Endothelial cell of umbilical vein (primary cell): ENCODE measurements at regions not wholly inside any gene's neighbourhood (a gene's known extent, or its start where the extent isn't known, plus 50 kb on each side); places are given as distances from the start of the nearest gene placed in this dataset.

Experiments
- BruUV-seq: library from RNA; stranded (reverse); fragments of 400-500 nt; replicated peaks from 2 replicates; lab custom pipeline; 2021; lab: Mats Ljungman, UMichigan
- CTCF ChIA-PET: fragments of 300-600, 350-600 bp; sonication (Branson Sonifier 250); formaldehyde crosslinking; loops from one replicate; lab custom pipeline; 2021; ENCODE audit warnings: antibody characterized with exemption, inconsistent platforms; lab: Charles Lee
- POLR2A ChIA-PET: fragments of 300-600, 350-600 bp; sonication (Branson Sonifier 250); formaldehyde crosslinking; loops from one replicate; lab custom pipeline; 2021; ENCODE audit warnings: antibody characterized with exemption, inconsistent platforms; lab: Charles Lee
- DNase-seq: peaks from one replicate; pipeline ENCODE4 v3.0.0-alpha.2; 2011; ENCODE audit warnings: low read depth, low spot score
- FAIRE-seq: peaks from 2 replicates; lab custom pipeline; 2011; peaks lifted over from hg19 to GRCh38; lab: Jason Lieb, UNC
- H2AFZ ChIP-seq: 2 replicates; pipeline ENCODE4 v1.6.0; 2012; ENCODE audit warnings: low read depth, low read length, control low read depth, inconsistent platforms
- H3K27ac ChIP-seq: 2 replicates; pipeline ENCODE4 v1.5.1; 2011; ENCODE audit warnings: low read depth, mild to moderate bottlenecking, control low read depth, low read length, moderate library complexity; ENCODE audit not compliant: insufficient read depth
- H3K27me3 ChIP-seq, 2 experiments: 2 replicates each; pipeline versions ENCODE4 v1.6.0 to v1.6.1; 2011; ENCODE audit warnings: low read length in 2 of 2, mixed read lengths in 1 of 2; ENCODE audit not compliant: control insufficient read depth in 2 of 2, insufficient read depth in 2 of 2
- H3K36me3 ChIP-seq, 2 experiments: 2 replicates in 1 of 2; 3 replicates in 1 of 2; pipeline ENCODE4 v1.5.1; 2011; ENCODE audit warnings: low read length in 2 of 2, mild to moderate bottlenecking in 1 of 2, moderate library complexity in 1 of 2; ENCODE audit not compliant: control insufficient read depth in 2 of 2, insufficient read depth in 2 of 2; ENCODE audit errors: extremely low read depth in 1 of 2
- H3K4me1 ChIP-seq: 3 replicates; pipeline ENCODE4 v1.5.1; 2011; ENCODE audit warnings: mild to moderate bottlenecking, low read length; ENCODE audit not compliant: control insufficient read depth, insufficient read depth; ENCODE audit errors: extremely low read depth
- H3K4me2 ChIP-seq: 2 replicates; pipeline ENCODE4 v1.6.1; 2011; ENCODE audit warnings: low read length, control low read depth, mixed read lengths; ENCODE audit not compliant: insufficient read depth
- H3K4me3 ChIP-seq, 3 experiments: fragments of 200-600 bp in 1 of 3; sonication (generic), shearing (Covaris generic) in 1 of 3; replicated peaks in 1 of 3; 2 replicates each; pipeline ENCODE4 v1.5.1; 2011 to 2016; ENCODE audit warnings: control low read depth in 3 of 3, low read length in 3 of 3, mild to moderate bottlenecking in 2 of 3, inconsistent platforms in 1 of 3, low read depth in 1 of 3, moderate library complexity in 1 of 3; ENCODE audit not compliant: insufficient read depth in 1 of 3
- H3K79me2 ChIP-seq: 2 replicates; pipeline ENCODE4 v1.6.0; 2012; ENCODE audit warnings: low read length, inconsistent platforms; ENCODE audit not compliant: control insufficient read depth, insufficient read depth
- H3K9ac ChIP-seq: replicated peaks from 2 replicates; pipeline ENCODE3; 2011; ENCODE audit warnings: low read length, control low read depth; ENCODE audit not compliant: insufficient read depth; ENCODE audit errors: extremely low read depth
- H3K9me1 ChIP-seq: replicated peaks from 3 replicates; pipeline ENCODE4 v1.6.0; 2011; ENCODE audit warnings: mild to moderate bottlenecking, low read length; ENCODE audit not compliant: control insufficient read depth, insufficient read depth; ENCODE audit errors: extremely low read depth
- H3K9me3 ChIP-seq: replicated peaks from 2 replicates; pipeline ENCODE4 v1.5.1; 2012; ENCODE audit warnings: low read length, inconsistent platforms; ENCODE audit not compliant: control insufficient read depth, insufficient read depth
- H4K20me1 ChIP-seq: replicated peaks from 2 replicates; pipeline ENCODE3; 2011; ENCODE audit warnings: mild to moderate bottlenecking, low read length; ENCODE audit not compliant: control insufficient read depth, insufficient read depth; ENCODE audit errors: extremely low read depth
- EZH2 ChIP-seq: IDR thresholded peaks from 2 replicates; pipeline ENCODE4 v1.6.1; 2012; ENCODE audit warnings: borderline replicate concordance, low read depth, mild to moderate bottlenecking, moderate library complexity, low read length, inconsistent platforms; ENCODE audit not compliant: severe bottlenecking
- FOS ChIP-seq: IDR thresholded peaks from 2 replicates; pipeline ENCODE4 v1.6.1; 2011; ENCODE audit warnings: mild to moderate bottlenecking, low read length, moderate library complexity, borderline replicate concordance; ENCODE audit not compliant: insufficient read depth
- GATA2 ChIP-seq: IDR thresholded peaks from 2 replicates; pipeline ENCODE4 v1.7.0; 2011; ENCODE audit warnings: low read depth, mild to moderate bottlenecking, moderate library complexity, mixed read lengths, low read length; ENCODE audit not compliant: insufficient read length, insufficient read depth
- JUN ChIP-seq: IDR thresholded peaks from 2 replicates; pipeline ENCODE4 v1.6.1; 2011; ENCODE audit warnings: borderline replicate concordance, low read depth; ENCODE audit not compliant: insufficient read length, insufficient read depth
- MYC ChIP-seq: IDR thresholded peaks from one replicate; pipeline ENCODE4 v1.6.1; 2011; ENCODE audit warnings: mild to moderate bottlenecking, low read depth, low read length
- POLR2A ChIP-seq: IDR thresholded peaks from 2 replicates; pipeline ENCODE4 v1.6.1; 2012; ENCODE audit warnings: low read depth, mild to moderate bottlenecking, control low read depth, low read length
- POLR2AphosphoS5 ChIP-seq: IDR thresholded peaks from 2 replicates; pipeline ENCODE4 v1.6.1; 2012; ENCODE audit warnings: low read depth, mild to moderate bottlenecking, control low read depth, low read length, moderate library complexity; ENCODE audit not compliant: insufficient read depth
- dilution Hi-C: fragments of 300-500 bp; cut with MboI; formaldehyde crosslinking; loops from one replicate; pipeline ENCODE4 v1.15.0; 2019; ENCODE audit warnings: low sequenced_read_pairs; ENCODE audit not compliant: extremely low pct_ligation_motif_present
- intact Hi-C: fragments of 100-400 bp; cut with micrococcal nuclease; formaldehyde crosslinking; loops from one replicate; pipeline ENCODE4 v1.10.0; 2022
- TF ChIP-seq, protein P1 (sequence below): IDR thresholded peaks from 2 replicates; pipeline ENCODE4 v1.6.1; 2011; ENCODE audit not compliant: insufficient read depth, insufficient read length
- TF ChIP-seq, protein P2 (sequence below), 2 donors: IDR thresholded peaks; 1 replicate in 1 of 2; 2 replicates in 1 of 2; pipeline ENCODE4 v1.5.1; 2011; ENCODE audit warnings: low read length in 2 of 2, mild to moderate bottlenecking in 2 of 2, moderate library complexity in 2 of 2, control low read depth in 1 of 2, inconsistent platforms in 1 of 2, low read depth in 1 of 2; ENCODE audit not compliant: insufficient read depth in 1 of 2; ENCODE audit errors: extremely low read depth in 1 of 2

DNA sequence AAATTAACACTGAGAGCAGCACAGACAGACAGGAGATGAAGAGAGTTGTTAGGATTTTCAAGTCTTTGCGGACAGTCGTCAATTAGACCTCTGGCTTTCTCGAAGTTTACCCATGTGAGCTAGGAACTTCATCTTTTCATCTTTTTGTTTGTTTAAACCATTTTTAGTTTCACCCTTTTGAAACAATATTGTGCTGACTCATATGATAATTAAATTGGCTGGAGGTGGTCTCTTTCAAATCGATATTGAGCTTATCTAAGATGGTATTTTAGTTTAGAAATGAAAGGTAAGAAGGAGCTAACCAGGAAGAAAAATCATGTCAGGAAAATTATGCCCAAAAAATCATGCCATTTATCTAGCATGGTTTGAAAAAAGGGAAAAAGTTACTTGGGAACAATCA lies 415.8 kb upstream of the SEMA3A start:
- no peak overlapping the region for H2AFZ ChIP-seq
- no peaks in the 10 kb centered on the region for H3K79me2 ChIP-seq
- no peaks in the 10 kb centered on the region for H3K36me3 ChIP-seq
- no peak overlapping the region for H3K27ac ChIP-seq
- ChIA-PET CTCF (no interaction called here), POLR2A (no interaction called here)
- H3K9ac ChIP-seq, result no peak overlapping the region
- no peaks in the 10 kb centered on the region for H3K4me1 ChIP-seq
- H4K20me1 ChIP-seq, result no peaks in the 10 kb centered on the region
- no peak for TF ChIP-seq POLR2A
- TF ChIP-seq GATA2, result no peak
- TF ChIP-seq JUN, result no peak
- TF ChIP-seq, protein P1, sequence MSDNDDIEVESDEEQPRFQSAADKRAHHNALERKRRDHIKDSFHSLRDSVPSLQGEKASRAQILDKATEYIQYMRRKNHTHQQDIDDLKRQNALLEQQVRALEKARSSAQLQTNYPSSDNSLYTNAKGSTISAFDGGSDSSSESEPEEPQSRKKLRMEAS, result no peak
- TF ChIP-seq POLR2AphosphoS5, result no peak
- no peak for TF ChIP-seq FOS
- TF ChIP-seq EZH2, result no peak
- TF ChIP-seq, protein P2, sequence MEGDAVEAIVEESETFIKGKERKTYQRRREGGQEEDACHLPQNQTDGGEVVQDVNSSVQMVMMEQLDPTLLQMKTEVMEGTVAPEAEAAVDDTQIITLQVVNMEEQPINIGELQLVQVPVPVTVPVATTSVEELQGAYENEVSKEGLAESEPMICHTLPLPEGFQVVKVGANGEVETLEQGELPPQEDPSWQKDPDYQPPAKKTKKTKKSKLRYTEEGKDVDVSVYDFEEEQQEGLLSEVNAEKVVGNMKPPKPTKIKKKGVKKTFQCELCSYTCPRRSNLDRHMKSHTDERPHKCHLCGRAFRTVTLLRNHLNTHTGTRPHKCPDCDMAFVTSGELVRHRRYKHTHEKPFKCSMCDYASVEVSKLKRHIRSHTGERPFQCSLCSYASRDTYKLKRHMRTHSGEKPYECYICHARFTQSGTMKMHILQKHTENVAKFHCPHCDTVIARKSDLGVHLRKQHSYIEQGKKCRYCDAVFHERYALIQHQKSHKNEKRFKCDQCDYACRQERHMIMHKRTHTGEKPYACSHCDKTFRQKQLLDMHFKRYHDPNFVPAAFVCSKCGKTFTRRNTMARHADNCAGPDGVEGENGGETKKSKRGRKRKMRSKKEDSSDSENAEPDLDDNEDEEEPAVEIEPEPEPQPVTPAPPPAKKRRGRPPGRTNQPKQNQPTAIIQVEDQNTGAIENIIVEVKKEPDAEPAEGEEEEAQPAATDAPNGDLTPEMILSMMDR (IDR thresholded peaks at IDR 0.05; ENCODE audit: extremely low read depth in 1 of 2, insufficient read depth in 1 of 2, low read depth in 1 of 2, low read length in 2 of 2), result no peak
- TF ChIP-seq MYC, result no peak
- no peak overlapping the region for H3K4me2 ChIP-seq
- intact Hi-C loops (no loop called here), dilution Hi-C loops (no loop called here)
- H3K27me3 ChIP-seq, result no peaks in the 10 kb centered on the region
- BruUV-seq, result no TSS peak
- no peak overlapping the region for H3K4me3 ChIP-seq
- no peak for DNase-seq
- no peak for FAIRE-seq
- no peaks in the 10 kb centered on the region for H3K9me1 ChIP-seq
- no peaks in the 10 kb centered on the region for H3K9me3 ChIP-seq
